Left renal pelvis (tissue), 4 donors: ENCODE measurements at regions not wholly inside any gene's neighbourhood (a gene's known extent, or its start where the extent isn't known, plus 50 kb on each side); places are given as distances from the start of the nearest gene placed in this dataset.

Experiments used
- DNase-seq, 4 donors: peaks; one replicate each; pipeline ENCODE4 v3.0.0-alpha.2; 2013; ENCODE audit warnings: low read depth in 4 of 4, low spot score in 3 of 4

DNA sequence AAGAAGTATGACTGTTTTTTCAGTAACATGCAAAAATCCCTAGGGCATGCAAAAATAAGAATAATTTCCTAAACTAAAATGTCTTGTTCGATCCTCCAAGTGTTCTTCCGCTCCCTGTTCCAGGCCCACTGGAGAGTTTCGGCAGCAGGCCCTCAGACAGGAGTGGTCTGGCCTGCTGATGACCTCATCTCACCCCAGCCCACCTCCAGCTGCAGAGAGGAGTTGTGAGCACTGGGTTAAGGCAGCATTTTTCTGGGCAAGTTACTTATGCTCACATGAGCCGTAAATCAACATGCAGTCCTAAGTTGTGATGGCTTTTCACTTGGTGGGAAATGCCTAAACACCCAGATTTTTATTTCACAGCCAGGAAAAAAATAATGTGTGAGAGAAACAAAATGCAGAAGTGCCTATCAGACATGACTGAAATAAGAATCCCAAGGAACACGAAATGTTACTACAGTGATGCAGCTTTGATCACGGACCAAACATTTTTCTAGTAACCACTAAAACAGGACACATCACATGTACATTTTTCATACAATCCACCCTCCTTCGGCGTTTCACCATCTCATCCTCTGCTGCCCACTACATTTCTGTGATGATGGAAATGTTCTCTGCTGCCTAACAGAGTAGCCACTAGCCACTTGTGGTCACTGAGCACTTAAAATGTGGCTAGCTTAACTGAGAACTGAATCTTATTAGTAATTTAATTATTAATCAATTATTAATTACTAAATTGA is 153.3 kb upstream of the TBL1X start:
- DNase-seq: no peak

DNA sequence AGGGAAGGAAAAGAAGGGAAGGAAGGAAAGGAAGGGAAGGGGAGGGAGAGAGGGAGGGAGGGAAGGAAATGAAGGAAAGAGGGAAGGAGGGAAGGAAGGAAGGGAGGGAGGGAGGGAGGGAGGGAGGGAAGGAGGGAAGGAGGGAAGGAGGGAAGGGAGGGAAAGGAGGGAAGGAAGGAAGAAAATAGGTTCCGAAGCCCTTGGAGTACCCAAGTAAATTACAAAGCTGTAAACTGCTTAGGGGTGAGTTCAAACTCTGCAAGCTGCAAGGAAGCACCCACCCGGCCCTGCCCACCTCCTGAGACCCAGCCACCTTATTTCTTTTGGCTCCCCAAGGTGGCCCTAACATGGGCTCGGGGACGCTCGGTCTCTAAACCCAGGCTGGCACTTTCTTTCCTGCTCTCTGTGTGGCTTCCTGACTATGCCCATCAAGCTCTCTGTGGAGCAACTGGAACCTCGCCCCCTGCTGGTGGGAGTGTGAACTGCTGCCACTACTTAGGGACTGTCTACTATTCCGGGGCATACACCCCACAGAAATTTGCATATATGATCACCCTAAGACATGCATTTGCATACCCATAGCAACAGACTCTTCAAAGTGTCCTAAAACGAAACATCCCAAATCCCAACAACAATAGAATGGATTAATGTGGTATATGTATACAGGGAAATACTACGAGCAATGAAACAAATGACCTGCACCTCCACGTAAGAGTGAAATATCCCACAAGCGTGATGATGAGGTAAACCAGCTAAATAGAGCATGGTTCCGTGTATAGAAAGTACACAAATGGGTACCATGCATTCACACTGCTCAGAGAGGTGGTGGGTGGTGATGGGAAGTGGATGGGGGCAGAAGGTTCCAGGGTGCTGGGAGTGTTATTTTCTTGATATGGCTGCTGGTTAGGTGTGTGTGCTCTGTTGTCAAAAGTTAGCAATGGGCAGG is 151.7 kb upstream of the TBL1X start:
- no peak for DNase-seq

DNA sequence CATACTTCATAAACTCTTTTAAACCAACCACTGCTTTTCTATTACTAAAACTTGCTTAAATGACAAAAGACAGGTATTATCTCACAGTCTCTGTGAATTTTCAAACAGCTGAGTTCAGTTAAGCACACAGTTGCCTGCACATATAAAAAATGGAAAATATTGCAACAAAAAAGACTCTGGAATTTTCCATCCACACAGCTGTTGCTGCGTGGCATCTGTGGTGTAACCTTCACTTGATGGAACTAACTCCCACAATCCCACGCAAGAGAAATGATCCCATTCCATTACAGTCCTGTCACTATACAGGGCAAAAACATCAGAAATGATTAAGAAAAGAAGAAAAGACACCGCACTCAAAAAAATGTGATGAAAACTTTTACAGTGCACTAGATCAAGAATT is 149.8 kb upstream of the TBL1X start:
- DNase-seq: no peak

DNA sequence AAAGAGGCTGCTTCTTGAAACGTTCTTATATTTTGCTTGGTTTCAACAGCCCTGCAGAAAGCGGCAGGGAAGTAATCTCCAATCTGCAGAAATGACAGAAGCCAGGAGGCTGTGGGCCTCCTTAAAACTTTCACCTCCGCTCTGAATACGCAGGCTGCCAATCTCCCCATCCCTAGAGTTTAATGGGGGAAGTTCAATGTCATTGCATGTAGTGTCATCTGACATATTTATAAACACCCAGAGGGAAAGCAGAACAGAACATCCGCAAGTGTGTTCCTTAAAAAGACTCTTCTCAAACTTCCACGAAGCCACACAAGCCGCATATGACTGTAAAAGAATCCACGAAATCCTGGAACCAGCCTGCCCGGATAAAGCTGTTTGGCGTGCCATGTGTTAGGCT is 148.8 kb upstream of the TBL1X start:
- no peak for DNase-seq

DNA sequence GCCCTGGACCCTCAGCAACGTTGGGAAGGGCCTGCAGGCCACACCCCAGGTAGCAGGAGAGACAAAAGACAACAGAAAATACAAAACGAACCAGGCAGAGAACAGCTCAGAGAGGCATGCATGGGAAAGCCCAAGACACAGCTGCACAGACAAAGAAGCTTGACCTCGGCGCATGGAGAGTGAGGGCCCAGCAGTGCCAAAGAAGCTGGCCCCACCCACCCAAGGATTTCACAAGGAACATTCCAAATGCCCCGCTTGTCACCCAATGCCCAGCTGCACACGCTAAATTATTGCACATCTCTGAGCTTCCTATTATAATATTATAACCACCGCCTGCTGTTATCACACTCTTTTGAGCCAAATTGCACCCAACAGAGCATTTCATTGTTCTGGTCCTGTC is 147.7 kb upstream of the TBL1X start:
- no peak for DNase-seq

DNA sequence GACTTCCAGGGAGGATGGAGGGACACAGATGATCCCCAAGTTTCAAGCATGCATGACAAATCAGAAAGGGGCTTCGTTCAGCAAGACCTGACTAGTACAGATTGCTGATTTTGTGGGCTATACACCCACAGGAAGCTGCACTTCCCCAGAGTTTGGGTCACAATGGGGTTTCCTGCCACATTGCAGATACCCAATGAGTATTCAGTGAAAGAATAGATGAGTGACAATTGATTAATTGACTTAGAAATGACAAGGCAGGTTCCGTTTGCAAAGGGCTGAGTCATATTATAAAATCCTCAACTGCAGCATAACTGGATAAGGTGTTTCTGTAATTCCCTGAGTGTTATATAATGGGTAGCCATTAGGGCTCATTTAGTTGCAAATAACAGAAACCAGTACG is 146.6 kb upstream of the TBL1X start:
- DNase-seq: no peak

DNA sequence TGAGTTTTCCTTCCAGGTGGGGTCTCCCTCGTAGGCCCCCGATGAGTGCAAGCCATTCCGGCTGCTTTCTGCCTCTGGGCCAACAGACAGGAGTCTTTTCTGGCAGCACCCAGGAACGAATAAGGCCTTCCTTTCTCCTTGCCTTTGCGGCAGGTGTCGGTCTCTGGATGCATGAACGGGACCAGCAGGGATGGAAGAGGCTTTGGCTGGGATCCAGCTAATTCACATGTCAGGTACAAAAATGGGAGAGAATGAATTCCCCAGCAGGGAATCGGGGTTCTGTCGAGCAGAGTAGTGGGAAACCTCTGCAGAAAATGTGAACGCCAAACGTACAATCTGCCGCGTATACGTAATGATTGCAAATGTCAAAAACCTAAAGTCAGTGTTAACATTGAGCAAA is 146.1 kb upstream of the TBL1X start:
- no peak for DNase-seq

DNA sequence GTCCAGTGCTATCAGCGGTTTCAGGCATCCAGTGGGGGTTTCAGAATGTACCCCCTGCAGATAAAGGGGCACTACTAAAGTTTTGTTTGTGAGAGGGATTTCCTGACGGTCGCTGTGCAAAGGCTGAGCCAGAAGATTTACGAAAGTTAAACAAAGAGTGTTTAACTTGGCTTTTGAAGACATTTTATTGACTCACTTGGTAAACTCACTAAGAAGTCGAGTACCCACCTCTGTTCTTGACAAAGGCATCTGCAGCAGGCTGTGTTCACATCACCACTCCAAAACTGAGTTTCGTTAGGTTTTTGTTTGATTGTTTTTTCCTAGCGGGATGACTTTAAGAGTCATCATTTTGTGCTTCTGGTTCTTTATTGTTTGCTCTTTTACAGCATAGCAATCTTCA is 143.9 kb upstream of the TBL1X start:
- no peak for DNase-seq

DNA sequence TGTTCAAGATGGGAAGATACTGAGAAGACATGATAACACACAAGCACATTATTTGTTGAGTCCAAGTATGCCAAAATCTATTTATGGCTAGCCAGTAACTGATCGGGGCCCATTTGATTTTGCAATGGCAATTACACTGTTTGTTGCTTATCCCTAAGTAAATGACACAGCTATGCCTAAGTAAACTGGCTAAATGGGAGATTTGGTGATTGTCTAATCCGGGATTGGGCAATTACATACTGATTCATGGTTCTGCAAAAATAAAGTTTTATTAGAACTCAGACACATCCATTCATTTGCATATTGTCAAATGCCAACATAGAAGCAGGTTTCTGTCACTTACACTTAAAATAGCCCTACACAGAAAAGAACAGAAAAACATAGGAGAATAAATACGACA is 140.2 kb upstream of the TBL1X start:
- DNase-seq: no peak

DNA sequence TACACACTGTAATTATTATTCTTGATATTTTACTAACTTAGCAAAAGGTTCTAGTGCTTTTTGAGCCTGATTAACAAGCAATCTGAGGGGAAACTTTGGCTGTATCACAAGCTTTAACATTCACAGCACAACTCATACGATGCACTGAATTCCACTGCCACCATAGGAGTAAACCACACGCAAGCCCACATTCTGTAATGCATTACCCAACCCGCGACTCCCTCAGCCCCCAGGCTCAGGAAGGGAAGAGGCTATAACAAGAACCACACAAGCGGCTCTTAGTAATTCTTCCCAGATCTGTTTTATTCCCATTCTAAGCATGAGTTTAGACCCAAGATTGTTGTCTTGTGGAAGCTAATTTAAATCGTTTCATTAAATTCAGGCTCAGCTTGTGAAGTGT is 138.5 kb upstream of the TBL1X start:
- DNase-seq: no peak

DNA sequence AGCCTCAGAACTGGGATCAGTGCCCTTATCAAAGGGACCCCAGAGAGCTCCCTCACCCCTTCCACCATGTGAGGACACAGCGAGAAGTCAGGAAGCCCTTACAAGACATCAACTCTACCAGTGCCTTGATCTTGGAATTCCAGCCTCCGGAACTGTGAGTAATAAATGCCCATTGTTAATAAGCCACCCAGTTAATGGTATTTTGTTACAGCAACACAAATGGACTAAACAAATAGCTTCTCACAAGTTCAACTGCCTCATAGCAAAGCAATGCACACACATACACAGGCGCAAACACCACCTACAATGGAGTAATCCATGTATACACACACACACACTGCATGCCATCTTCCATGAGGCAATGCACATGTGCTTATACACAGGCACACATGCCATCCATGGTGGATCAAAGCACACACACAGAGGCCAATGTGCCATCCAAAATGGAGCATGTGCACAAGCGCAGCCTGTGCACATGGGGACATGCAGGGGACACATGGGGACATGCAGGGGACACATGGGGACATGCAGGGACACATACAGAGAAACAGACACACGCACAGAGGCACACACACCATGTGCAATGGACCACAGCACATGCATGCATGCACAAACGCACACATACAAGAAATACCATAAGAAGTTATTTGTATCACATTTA is 137.6 kb upstream of the TBL1X start:
- DNase-seq: no peak

DNA sequence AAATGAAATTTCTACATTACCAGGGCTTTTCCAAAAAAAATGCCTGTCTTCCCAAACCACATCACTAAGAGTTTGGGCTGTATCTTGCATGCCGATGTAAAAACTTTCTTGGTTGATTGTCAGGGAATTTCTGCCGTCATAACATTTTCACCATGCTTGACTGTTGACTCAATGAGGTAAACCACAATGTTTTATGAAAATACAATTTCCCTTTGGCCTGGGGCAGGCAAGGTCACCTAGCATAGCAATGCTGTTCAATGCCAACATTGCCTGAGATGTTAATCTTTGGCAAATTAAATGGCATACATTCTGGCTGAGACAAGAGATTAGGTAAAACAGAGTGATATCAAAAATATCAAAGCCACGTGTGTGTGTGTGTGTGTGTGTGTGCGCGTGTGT is 137.1 kb upstream of the TBL1X start:
- DNase-seq: no peak

DNA sequence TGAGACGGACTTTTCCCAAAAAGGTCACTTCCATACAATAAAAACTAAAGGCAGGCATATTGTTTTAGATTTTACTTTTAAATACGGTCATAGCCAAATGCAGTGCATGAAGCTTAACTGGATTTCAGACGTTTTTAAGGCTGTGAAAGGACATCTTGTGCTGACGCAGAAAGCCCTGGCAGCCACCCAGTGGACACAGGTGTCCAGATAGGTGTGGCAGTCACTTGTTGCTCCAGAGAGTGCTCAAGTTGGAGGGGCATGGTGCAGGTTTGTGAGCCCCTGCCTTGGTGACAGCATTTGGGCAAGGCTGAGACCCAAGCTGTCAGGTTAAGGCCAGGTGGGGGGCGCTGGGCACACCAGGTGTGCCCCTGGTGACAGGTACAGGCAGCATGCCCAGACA is 135.8 kb upstream of the TBL1X start:
- DNase-seq: no peak

DNA sequence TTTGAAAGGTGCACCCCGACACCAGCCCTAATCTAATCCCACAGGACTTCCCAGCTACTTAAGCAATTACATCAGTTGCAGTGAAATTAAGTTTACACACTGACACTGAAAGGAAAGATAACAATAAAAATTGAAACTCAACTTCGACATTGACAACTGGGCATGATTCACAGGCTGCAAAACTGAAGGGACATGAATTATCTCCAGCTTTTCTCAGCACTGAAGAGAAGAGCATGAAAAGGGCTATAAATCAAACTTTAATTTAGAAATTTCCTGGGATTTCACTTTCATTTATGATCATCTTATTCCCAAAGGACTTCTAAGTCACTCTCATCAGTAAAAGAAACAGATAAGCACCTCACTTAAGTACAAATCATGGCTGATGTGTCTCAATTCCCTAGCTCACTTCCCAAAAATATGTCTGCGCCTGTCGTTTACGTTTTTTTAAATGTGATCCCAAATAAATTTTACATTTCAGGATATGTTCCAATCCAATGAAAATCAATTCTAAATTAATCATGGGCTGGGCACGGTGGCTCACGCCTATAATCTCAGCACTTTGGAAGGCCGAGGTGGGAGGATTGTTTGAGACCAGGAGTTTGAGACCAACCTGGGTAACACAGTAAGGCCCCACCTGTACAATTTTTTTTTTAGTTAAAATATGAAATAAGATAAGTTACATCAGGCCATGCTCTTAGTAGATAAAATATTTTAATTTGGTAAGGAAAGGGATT is 134.4 kb upstream of the TBL1X start:
- DNase-seq: no peak

DNA sequence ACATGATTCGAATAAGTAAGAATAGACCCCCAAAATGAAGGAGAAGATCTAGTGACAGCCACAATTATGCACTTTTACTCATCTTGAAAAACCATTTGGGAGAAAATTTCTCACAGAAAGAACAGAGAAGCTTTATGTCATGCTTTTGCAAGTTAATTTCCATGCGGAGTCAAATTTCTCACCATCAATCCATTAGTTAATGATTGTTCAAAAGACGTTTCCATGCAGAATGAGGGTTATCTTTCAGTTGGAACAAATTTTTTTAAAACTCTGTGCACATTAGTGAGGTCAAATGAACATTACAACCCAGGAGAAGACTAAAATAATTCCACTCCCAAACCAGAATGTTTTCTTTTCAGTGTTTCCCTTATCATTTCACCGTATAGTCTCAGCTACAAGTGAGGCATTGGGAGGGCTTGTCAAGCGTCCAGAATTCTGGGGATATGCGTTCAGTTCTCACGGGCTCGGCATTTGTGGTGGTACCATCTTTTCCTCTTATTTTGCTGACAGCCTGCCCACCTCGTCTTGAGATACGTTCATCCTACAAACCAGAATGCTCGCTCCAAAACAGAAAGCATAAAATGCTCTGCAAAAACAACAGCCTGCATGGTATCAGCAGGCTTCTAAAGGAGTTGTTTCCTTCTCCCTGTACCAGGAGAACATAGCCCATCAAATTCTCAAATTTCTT is 130.8 kb upstream of the TBL1X start:
- DNase-seq: no peak

DNA sequence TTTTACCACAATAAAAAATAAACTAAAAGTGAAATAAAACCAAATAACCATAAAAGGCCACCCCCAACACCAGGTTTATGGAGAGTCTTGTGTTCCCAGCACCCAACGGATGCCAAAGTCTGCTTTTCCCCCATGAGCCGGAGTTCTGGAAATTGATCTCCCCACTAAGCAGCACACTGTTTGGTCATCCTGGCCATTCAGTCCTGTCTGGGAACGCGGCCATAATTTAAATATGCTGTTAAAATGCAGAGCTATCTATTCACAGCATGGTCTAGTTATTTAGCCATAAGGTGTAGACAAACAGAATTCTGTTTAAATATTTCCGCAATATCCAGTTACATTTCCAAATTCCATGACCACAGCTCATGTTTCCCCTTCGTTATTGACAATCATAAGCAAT is 129.6 kb upstream of the TBL1X start:
- DNase-seq: no peak

DNA sequence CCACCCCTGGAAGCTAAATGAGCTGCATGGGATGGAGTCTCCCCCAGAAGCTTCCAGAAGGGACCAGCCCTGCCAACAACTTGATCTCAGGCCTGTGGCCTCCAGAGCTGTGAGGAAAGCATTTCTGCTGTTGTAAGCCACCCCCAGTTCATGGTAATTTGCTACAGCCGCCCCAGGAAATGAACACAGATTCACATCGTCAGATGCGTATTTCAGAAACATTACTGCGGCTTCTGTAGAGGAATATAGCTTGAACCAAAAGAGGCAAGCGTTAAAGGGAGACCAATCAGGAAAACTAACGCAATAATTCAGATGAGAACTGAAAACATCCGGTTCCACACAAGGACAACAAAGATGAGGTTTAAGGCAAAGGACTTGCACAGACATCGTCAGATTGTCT is 128.4 kb upstream of the TBL1X start:
- DNase-seq: no peak

DNA sequence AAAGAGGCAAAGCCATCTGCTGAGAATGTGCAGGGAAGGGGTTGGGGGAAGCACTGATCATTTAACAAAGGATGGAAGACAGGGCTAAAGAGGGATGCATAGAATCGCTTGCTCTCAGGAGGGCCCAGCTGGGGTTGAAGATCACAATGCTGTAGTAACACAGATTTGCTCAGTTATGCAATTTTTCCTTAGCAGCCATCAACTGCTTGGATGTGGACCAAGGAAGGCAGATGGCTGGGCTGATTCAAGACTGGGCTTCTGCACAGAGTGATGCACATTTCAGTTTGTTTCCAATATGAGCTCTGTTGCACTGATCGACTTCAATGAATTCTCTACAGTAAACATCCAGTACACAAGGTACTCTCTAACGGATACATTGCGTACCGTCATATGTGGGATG is 127.8 kb upstream of the TBL1X start:
- no peak for DNase-seq

DNA sequence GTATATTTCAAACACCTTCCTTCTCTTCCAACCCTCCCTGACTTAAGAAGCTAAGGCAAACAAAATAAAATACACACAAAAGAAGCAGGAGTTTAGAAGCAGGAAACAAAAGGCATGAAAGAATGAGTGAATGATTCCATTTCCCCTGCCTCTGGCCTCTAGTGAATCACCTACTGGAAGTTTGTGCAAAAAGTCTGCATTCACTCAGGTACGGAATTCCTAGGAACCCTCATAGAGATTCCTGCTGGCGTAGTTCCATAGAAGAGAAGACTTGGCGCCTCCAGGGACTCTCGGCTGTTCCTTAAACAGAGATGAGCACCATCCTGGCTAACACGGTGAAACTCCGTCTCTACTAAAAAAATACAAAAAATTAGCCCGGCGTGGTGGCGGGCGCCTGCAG is 125.9 kb upstream of the TBL1X start:
- DNase-seq: no peak
